ENCODE measurements at regions not wholly inside any gene's neighbourhood (a gene's known extent, or its start where the extent isn't known, plus 50 kb on each side); places are given as distances from the start of the nearest gene placed in this dataset.

GRCh38 chr10:20978617-20979016 lies 81.5 kb upstream of the NEBL start:
- POLR2A ChIA-PET: no interaction called here
- no peak overlapping the region for H3K4me3 ChIP-seq (ENCODE audit: low read length)
- CTCF ChIA-PET: no interaction called here
- H3K27ac ChIP-seq (ENCODE audit: low read depth, low read length): no peak overlapping the region
- no peaks in the 10 kb centered on the region for H3K4me1 ChIP-seq (ENCODE audit: insufficient read depth, low read length)
- Mint-ChIP-seq H3K9me3 (peaks cover 0 to 9% (median 0%) of the 10 kb centered on the region in 5 donors), H3K4me3 (no peak overlapping the region), H3K4me1 (no peaks in the 10 kb centered on the region), H3K27ac (no peak overlapping the region), H3K27me3 (no peaks in the 10 kb centered on the region), H3K36me3 (no peaks in the 10 kb centered on the region)
- no peaks in the 10 kb centered on the region for H3K36me3 ChIP-seq (ENCODE audit: insufficient read depth, low read length)
- no peaks in the 10 kb centered on the region for H3K27me3 ChIP-seq (ENCODE audit: insufficient read depth, low read length, poor library complexity, severe bottlenecking)
- no peak for DNase-seq
- H3K9me3 ChIP-seq (ENCODE audit: low read length): no peaks in the 10 kb centered on the region

- no peaks in the 10 kb centered on the region for H3K27me3 Mint-ChIP-seq
- H3K9me3 Mint-ChIP-seq: peaks cover 0 to 9% (median 0%) of the 10 kb centered on the region in 5 donors
- H3K36me3 Mint-ChIP-seq: no peaks in the 10 kb centered on the region
These were observed 80.2 kb upstream of the NEBL start for GRCh38 chr10:20977300-20977699.

GRCh38 chr10:20976891-20977290 lies 79.8 kb upstream of the NEBL start:
- ChIA-PET POLR2A (no interaction called here), CTCF (no interaction called here)
- Histone ChIP-seq H3K4me1 (ENCODE audit: insufficient read depth, low read length) (no peaks in the 10 kb centered on the region), H3K36me3 (ENCODE audit: insufficient read depth, low read length) (no peaks in the 10 kb centered on the region), H3K27ac (ENCODE audit: low read depth, low read length) (no peak overlapping the region), H3K27me3 (ENCODE audit: insufficient read depth, low read length, poor library complexity, severe bottlenecking) (no peaks in the 10 kb centered on the region), H3K4me3 (ENCODE audit: low read length) (no peak overlapping the region), H3K9me3 (ENCODE audit: low read length) (no peaks in the 10 kb centered on the region)
- Mint-ChIP-seq H3K36me3 (no peaks in the 10 kb centered on the region), H3K4me1 (no peaks in the 10 kb centered on the region), H3K27ac (no peak overlapping the region), H3K27me3 (no peaks in the 10 kb centered on the region), H3K4me3 (no peak overlapping the region), H3K9me3 (peaks cover 0 to 9% (median 0%) of the 10 kb centered on the region in 5 donors)
- DNase-seq: no peak

More at GRCh38 chr10:20977300-20977699, 80.2 kb upstream of the NEBL start:
- CTCF ChIA-PET: no interaction called here
- Mint-ChIP-seq H3K27ac (no peak overlapping the region), H3K4me1 (no peaks in the 10 kb centered on the region), H3K4me3 (no peak overlapping the region)
- no peaks in the 10 kb centered on the region for H3K9me3 ChIP-seq (ENCODE audit: low read length)
- H3K4me1 ChIP-seq (ENCODE audit: insufficient read depth, low read length): no peaks in the 10 kb centered on the region
- H3K27ac ChIP-seq (ENCODE audit: low read depth, low read length): no peak overlapping the region
- no peaks in the 10 kb centered on the region for H3K27me3 ChIP-seq (ENCODE audit: insufficient read depth, low read length, poor library complexity, severe bottlenecking)
- DNase-seq: no peak
- H3K4me3 ChIP-seq (ENCODE audit: low read length): no peak overlapping the region
- POLR2A ChIA-PET: no interaction called here
- no peaks in the 10 kb centered on the region for H3K36me3 ChIP-seq (ENCODE audit: insufficient read depth, low read length)

- Histone ChIP-seq H3K9me3 (ENCODE audit: low read length) (no peaks in the 10 kb centered on the region), H3K27ac (ENCODE audit: low read depth, low read length) (no peak overlapping the region), H3K27me3 (ENCODE audit: insufficient read depth, low read length, poor library complexity, severe bottlenecking) (no peaks in the 10 kb centered on the region), H3K4me3 (ENCODE audit: low read length) (no peak overlapping the region), H3K36me3 (ENCODE audit: insufficient read depth, low read length) (no peaks in the 10 kb centered on the region), H3K4me1 (ENCODE audit: insufficient read depth, low read length) (no peaks in the 10 kb centered on the region)
- Mint-ChIP-seq H3K36me3 (no peaks in the 10 kb centered on the region), H3K27me3 (no peaks in the 10 kb centered on the region), H3K27ac (no peak overlapping the region), H3K9me3 (peaks cover 0 to 9% (median 0%) of the 10 kb centered on the region in 5 donors), H3K4me3 (no peak overlapping the region), H3K4me1 (no peaks in the 10 kb centered on the region)
- CTCF ChIA-PET: no interaction called here
- POLR2A ChIA-PET: no interaction called here
- no peak for DNase-seq
These were observed 79.3 kb upstream of the NEBL start for GRCh38 chr10:20976390-20976789.

GRCh38 chr10:20975236-20975635 lies 78.1 kb upstream of the NEBL start:
- Histone ChIP-seq H3K27ac (ENCODE audit: low read depth, low read length) (no peak overlapping the region), H3K4me1 (ENCODE audit: insufficient read depth, low read length) (no peaks in the 10 kb centered on the region), H3K4me3 (ENCODE audit: low read length) (no peak overlapping the region), H3K36me3 (ENCODE audit: insufficient read depth, low read length) (no peaks in the 10 kb centered on the region), H3K9me3 (ENCODE audit: low read length) (no peaks in the 10 kb centered on the region), H3K27me3 (ENCODE audit: insufficient read depth, low read length, poor library complexity, severe bottlenecking) (no peaks in the 10 kb centered on the region)
- CTCF ChIA-PET: no interaction called here
- Mint-ChIP-seq H3K27me3 (no peaks in the 10 kb centered on the region), H3K36me3 (no peaks in the 10 kb centered on the region), H3K9me3 (peaks cover 0 to 4% (median 0%) of the 10 kb centered on the region in 5 donors), H3K27ac (no peak overlapping the region), H3K4me3 (no peak overlapping the region), H3K4me1 (no peaks in the 10 kb centered on the region)
- POLR2A ChIA-PET: no interaction called here
- no peak for DNase-seq

GRCh38 chr10:20972925-20973324 lies 75.8 kb upstream of the NEBL start:
- Mint-ChIP-seq H3K4me3 (no peak overlapping the region), H3K36me3 (no peaks in the 10 kb centered on the region), H3K4me1 (no peaks in the 10 kb centered on the region), H3K9me3 (peaks cover 0 to 1% (median 0%) of the 10 kb centered on the region in 5 donors), H3K27ac (no peak overlapping the region), H3K27me3 (no peaks in the 10 kb centered on the region)
- Histone ChIP-seq H3K36me3 (ENCODE audit: insufficient read depth, low read length) (no peaks in the 10 kb centered on the region), H3K27me3 (ENCODE audit: insufficient read depth, low read length, poor library complexity, severe bottlenecking) (no peaks in the 10 kb centered on the region), H3K4me3 (ENCODE audit: low read length) (no peak overlapping the region), H3K9me3 (ENCODE audit: low read length) (no peaks in the 10 kb centered on the region), H3K27ac (ENCODE audit: low read depth, low read length) (no peak overlapping the region), H3K4me1 (ENCODE audit: insufficient read depth, low read length) (no peaks in the 10 kb centered on the region)
- ChIA-PET POLR2A (no interaction called here), CTCF (no interaction called here)
- no peak for DNase-seq

- Mint-ChIP-seq H3K4me3 (no peak overlapping the region), H3K4me1 (no peaks in the 10 kb centered on the region), H3K27me3 (no peaks in the 10 kb centered on the region), H3K27ac (no peak overlapping the region), H3K9me3 (no peaks in the 10 kb centered on the region), H3K36me3 (no peaks in the 10 kb centered on the region)
- no peak overlapping the region for H3K27ac ChIP-seq (ENCODE audit: low read depth, low read length)
- H3K36me3 ChIP-seq (ENCODE audit: insufficient read depth, low read length): no peaks in the 10 kb centered on the region
- no peaks in the 10 kb centered on the region for H3K9me3 ChIP-seq (ENCODE audit: low read length)
- DNase-seq: no peak
- H3K4me3 ChIP-seq (ENCODE audit: low read length): no peak overlapping the region
- H3K4me1 ChIP-seq (ENCODE audit: insufficient read depth, low read length): no peaks in the 10 kb centered on the region
- H3K27me3 ChIP-seq (ENCODE audit: insufficient read depth, low read length, poor library complexity, severe bottlenecking): no peaks in the 10 kb centered on the region
- POLR2A ChIA-PET: no interaction called here
- CTCF ChIA-PET: no interaction called here
These were observed 74.8 kb upstream of the NEBL start for GRCh38 chr10:20971901-20972300.

- H3K27ac Mint-ChIP-seq: no peak overlapping the region
- Histone ChIP-seq H3K4me3 (ENCODE audit: low read length) (no peak overlapping the region), H3K9me3 (ENCODE audit: low read length) (no peaks in the 10 kb centered on the region), H3K27me3 (ENCODE audit: insufficient read depth, low read length, poor library complexity, severe bottlenecking) (no peaks in the 10 kb centered on the region), H3K4me1 (ENCODE audit: insufficient read depth, low read length) (no peaks in the 10 kb centered on the region), H3K27ac (ENCODE audit: low read depth, low read length) (no peak overlapping the region), H3K36me3 (ENCODE audit: insufficient read depth, low read length) (no peaks in the 10 kb centered on the region)
- H3K4me3 Mint-ChIP-seq: no peak overlapping the region
- H3K36me3 Mint-ChIP-seq: no peaks in the 10 kb centered on the region
- no peaks in the 10 kb centered on the region for H3K27me3 Mint-ChIP-seq
- CTCF ChIA-PET: no interaction called here
- DNase-seq: no peak
- no peaks in the 10 kb centered on the region for H3K4me1 Mint-ChIP-seq
- peaks cover 0 to 2% (median 0%) of the 10 kb centered on the region in 5 donors for H3K9me3 Mint-ChIP-seq
- POLR2A ChIA-PET: no interaction called here
These were observed 73.6 kb upstream of the NEBL start for GRCh38 chr10:20970708-20971107.

- Histone ChIP-seq H3K36me3 (ENCODE audit: insufficient read depth, low read length) (no peaks in the 10 kb centered on the region), H3K27me3 (ENCODE audit: insufficient read depth, low read length, poor library complexity, severe bottlenecking) (no peaks in the 10 kb centered on the region), H3K27ac (ENCODE audit: low read depth, low read length) (no peak overlapping the region), H3K9me3 (ENCODE audit: low read length) (no peaks in the 10 kb centered on the region), H3K4me3 (ENCODE audit: low read length) (no peak overlapping the region), H3K4me1 (ENCODE audit: insufficient read depth, low read length) (no peaks in the 10 kb centered on the region)
- Mint-ChIP-seq H3K4me3 (no peak overlapping the region), H3K36me3 (no peaks in the 10 kb centered on the region), H3K9me3 (peaks cover 0 to 3% (median 2%) of the 10 kb centered on the region in 5 donors), H3K27ac (no peak overlapping the region), H3K4me1 (no peaks in the 10 kb centered on the region), H3K27me3 (no peaks in the 10 kb centered on the region)
- POLR2A ChIA-PET: no interaction called here
- CTCF ChIA-PET: no interaction called here
- DNase-seq: no peak
These were observed 72.9 kb upstream of the NEBL start for GRCh38 chr10:20970044-20970443.

Measured in CD8-positive, alpha-beta memory T cell (primary cell).